GM23338 (cell line): ENCODE measurements at regions not wholly inside any gene's neighbourhood (a gene's known extent, or its start where the extent isn't known, plus 50 kb on each side); places are given as distances from the start of the nearest gene placed in this dataset.

Source experiments
- ATAC-seq: fragments of 200-7000 bp; cut with Tn5 transposase; 3 replicates; pipeline ENCODE4 v1.9.1; 2020
- DNase-seq: peaks from one replicate; pipeline ENCODE4 v3.0.0-alpha.2; 2015; ENCODE audit warnings: low spot score
- H2AFZ ChIP-seq: fragments of 200-600 bp; sonication (generic); 2 replicates; pipeline ENCODE4 v1.8.0; 2016; ENCODE audit warnings: antibody characterized with exemption, mild to moderate bottlenecking, moderate library complexity
- H3F3A ChIP-seq: fragments of 200-600 bp; sonication (generic); replicated peaks from 2 replicates; pipeline ENCODE4 v1.8.0; 2017; ENCODE audit warnings: antibody characterized with exemption, mixed run types, low read depth
- H3K27ac ChIP-seq: fragments of 200-600 bp; sonication (generic); 2 replicates; pipeline ENCODE4 v1.6.1; 2016; ENCODE audit warnings: low read depth
- H3K27me3 ChIP-seq: fragments of 200-600 bp; sonication (generic); 2 replicates; pipeline ENCODE4 v1.8.0; 2016; ENCODE audit warnings: mild to moderate bottlenecking, mixed run types, moderate library complexity; ENCODE audit not compliant: insufficient read depth
- H3K36me3 ChIP-seq: fragments of 200-600 bp; sonication (generic); 2 replicates; pipeline ENCODE4 v1.8.0; 2016; ENCODE audit warnings: mild to moderate bottlenecking; ENCODE audit not compliant: insufficient read depth
- H3K4me1 ChIP-seq: fragments of 200-600 bp; sonication (generic); 2 replicates; pipeline ENCODE4 v1.8.0; 2016; ENCODE audit warnings: mild to moderate bottlenecking, moderate library complexity; ENCODE audit not compliant: insufficient read depth
- H3K4me2 ChIP-seq: fragments of 200-600 bp; sonication (generic); 2 replicates; pipeline ENCODE4 v1.7.1; 2017; ENCODE audit warnings: mixed run types
- H3K4me3 ChIP-seq: fragments of 200-600 bp; sonication (generic); 2 replicates; pipeline ENCODE4 v1.6.1; 2016; ENCODE audit warnings: mixed run types
- H3K79me2 ChIP-seq: fragments of 200-600 bp; sonication (generic); replicated peaks from 2 replicates; pipeline ENCODE4 v1.8.0; 2017; ENCODE audit warnings: mild to moderate bottlenecking; ENCODE audit not compliant: insufficient read depth
- H3K9me2 ChIP-seq: fragments of 200-600 bp; sonication (generic); 2 replicates; pipeline ENCODE4 v1.8.0; 2017; ENCODE audit not compliant: insufficient read depth
- H4K20me1 ChIP-seq: fragments of 200-600 bp; sonication (generic); replicated peaks from 2 replicates; pipeline ENCODE4 v1.8.0; 2017; ENCODE audit warnings: mild to moderate bottlenecking; ENCODE audit not compliant: insufficient read depth
- H3K27ac Mint-ChIP-seq: 2 replicates; pipeline ENCODE4 v1.8.0; 2020; ENCODE audit warnings: inconsistent platforms, mild to moderate bottlenecking, moderate library complexity, mixed read lengths
- H3K27me3 Mint-ChIP-seq: 3 replicates; pipeline ENCODE4 v1.8.0; 2022; ENCODE audit warnings: low read depth, mild to moderate bottlenecking, moderate library complexity, mixed read lengths, inconsistent platforms; ENCODE audit not compliant: insufficient read depth, poor library complexity
- H3K36me3 Mint-ChIP-seq: 3 replicates; pipeline ENCODE4 v1.8.0; 2021; ENCODE audit warnings: low read depth, mild to moderate bottlenecking, inconsistent platforms, moderate library complexity, mixed read lengths
- H3K4me1 Mint-ChIP-seq: 3 replicates; pipeline ENCODE4 v1.8.0; 2020; ENCODE audit warnings: mild to moderate bottlenecking, inconsistent platforms, mixed read lengths
- H3K4me3 Mint-ChIP-seq: 3 replicates; pipeline ENCODE4 v1.8.0; 2021; ENCODE audit warnings: moderate library complexity, mild to moderate bottlenecking, inconsistent platforms, mixed read lengths
- H3K9me3 Mint-ChIP-seq: 3 replicates; pipeline ENCODE4 v1.8.0; 2020; ENCODE audit warnings: moderate library complexity, mild to moderate bottlenecking, inconsistent platforms, mixed read lengths
- CREB1 ChIP-seq: fragments of 250-450 bp; sonication (Bioruptor Pico); IDR thresholded peaks from 2 replicates; pipeline ENCODE4 v1.5.0; 2020; ENCODE audit warnings: low read depth, mild to moderate bottlenecking, moderate library complexity
- CTCF ChIP-seq, 2 experiments: fragments of 200-600 bp in 1 of 2; sonication (generic) in 1 of 2; conservative IDR thresholded peaks; 2 replicates each; pipeline versions ENCODE4 v1.5.1 to v1.6.1; 2016 to 2017; ENCODE audit warnings: antibody characterized with exemption in 2 of 2, low read depth in 2 of 2, mild to moderate bottlenecking in 2 of 2, moderate library complexity in 1 of 2
- EZH2 ChIP-seq: fragments of 200-600 bp; sonication (generic); IDR thresholded peaks from one replicate; pipeline ENCODE4 v1.8.0; 2017; ENCODE audit warnings: antibody characterized with exemption, mild to moderate bottlenecking, low read depth; ENCODE audit not compliant: unreplicated experiment
- EZH2phosphoT487 ChIP-seq: fragments of 200-600 bp; sonication (generic); IDR thresholded peaks from one replicate; pipeline ENCODE4 v1.8.1; 2018; ENCODE audit warnings: antibody characterized with exemption; ENCODE audit not compliant: unreplicated experiment
- JUNB ChIP-seq: IDR thresholded peaks from one replicate; pipeline ENCODE4 v1.6.1; 2016; ENCODE audit warnings: antibody characterized with exemption; ENCODE audit not compliant: unreplicated experiment
- NANOG ChIP-seq: IDR thresholded peaks from 2 replicates; pipeline ENCODE4 v1.6.1; 2016; ENCODE audit warnings: antibody characterized with exemption, borderline replicate concordance
- POLR2AphosphoS5 ChIP-seq: IDR thresholded peaks from 2 replicates; pipeline ENCODE4 v1.6.1; 2016; ENCODE audit warnings: antibody characterized with exemption, low read depth
- REST ChIP-seq: IDR thresholded peaks from one replicate; pipeline ENCODE4 v1.6.1; 2018; ENCODE audit warnings: antibody characterized with exemption; ENCODE audit not compliant: unreplicated experiment
- ZNF331 ChIP-seq: fragments of 250-450 bp; sonication (Bioruptor Pico); IDR thresholded peaks from 2 replicates; pipeline ENCODE4 v1.5.0; 2020; ENCODE audit warnings: low read depth, mild to moderate bottlenecking, moderate library complexity
- ZNF462 ChIP-seq: fragments of 250-450 bp; sonication (Bioruptor Pico); IDR thresholded peaks from 2 replicates; pipeline ENCODE4 v1.5.0; 2020; ENCODE audit warnings: mild to moderate bottlenecking, moderate library complexity

GRCh38 chr4:81629366-81629765 lies 157.7 kb upstream of the RASGEF1B start (continued):
- TF ChIP-seq ZNF462 (CRISPR knock-in tag) = no peak

GRCh38 chr4:81628489-81628888 lies 156.8 kb upstream of the RASGEF1B start:
- no peaks in the 10 kb centered on the region for H3K9me2 ChIP-seq
- H3K36me3 Mint-ChIP-seq = no peaks in the 10 kb centered on the region

More at GRCh38 chr4:81628489-81628888, 156.8 kb upstream of the RASGEF1B start:
- no peak for DNase-seq
- Mint-ChIP-seq H3K9me3 (no peaks in the 10 kb centered on the region), H3K27ac (no peak overlapping the region), H3K4me3 (no peak overlapping the region), H3K27me3 (peaks cover 2% of the 10 kb centered on the region), H3K4me1 (peaks cover 24% of the 10 kb centered on the region)
- no peaks in the 10 kb centered on the region for H3F3A ChIP-seq
- H3K27ac ChIP-seq = no peak overlapping the region
- H2AFZ ChIP-seq = no peak overlapping the region
- TF ChIP-seq CREB1 (CRISPR knock-in tag) = no peak
- no peak for TF ChIP-seq REST
- no peak for TF ChIP-seq ZNF331 (CRISPR knock-in tag)
- no peak for TF ChIP-seq EZH2phosphoT487
- TF ChIP-seq POLR2AphosphoS5 = no peak
- TF ChIP-seq EZH2 = no peak
- TF ChIP-seq JUNB = no peak
- no peak for TF ChIP-seq CTCF (conservative IDR thresholded peaks at IDR 0.05; ENCODE audit: low read depth in 2 of 2)
- TF ChIP-seq NANOG = no peak
- H3K27me3 ChIP-seq = no peaks in the 10 kb centered on the region
- H3K36me3 ChIP-seq = no peaks in the 10 kb centered on the region
- no peak overlapping the region for H3K4me2 ChIP-seq
- H3K79me2 ChIP-seq = no peaks in the 10 kb centered on the region
- H4K20me1 ChIP-seq = no peaks in the 10 kb centered on the region
- H3K4me1 ChIP-seq = peaks cover 10% of the 10 kb centered on the region
- no peak overlapping the region for H3K4me3 ChIP-seq
- ATAC-seq = no peak
